Astrocyte of the hippocampus (primary cell): ENCODE measurements at regions not wholly inside any gene's neighbourhood (a gene's known extent, or its start where the extent isn't known, plus 50 kb on each side); places are given as distances from the start of the nearest gene placed in this dataset.
A peak's percentile ranks its signal among the peaks of the same experiment; 100 is the strongest.

Source experiments
- DNase-seq: peaks from one replicate; pipeline ENCODE4 v3.0.0; 2011; ENCODE audit warnings: low read depth, low spot score

GRCh38 chr15:59953392-59953883 is 50.7 kb upstream of the FOXB1 start:
- DNase-seq = no peak

- no peak for DNase-seq
Measured at GRCh38 chr15:59952960-59953359, 51.2 kb upstream of the FOXB1 start.

- no peak for DNase-seq
Measured at GRCh38 chr15:59950603-59951388, 53.3 kb upstream of the FOXB1 start.

GRCh38 chr15:59948924-59949613 is 55.0 kb upstream of the FOXB1 start:
- no peak for DNase-seq

- DNase-seq = no peak
Measured at GRCh38 chr15:59946084-59946483, 58.0 kb upstream of the FOXB1 start.

GRCh38 chr15:59945036-59945435 is 59.1 kb upstream of the FOXB1 start:
- no peak for DNase-seq

GRCh38 chr15:59941612-59942011 is 62.5 kb upstream of the FOXB1 start:
- DNase-seq = peak; percentile 58

GRCh38 chr15:59940928-59941327 is 63.2 kb upstream of the FOXB1 start:
- DNase-seq = no peak

- no peak for DNase-seq
Measured at GRCh38 chr15:59940456-59940855, 63.7 kb upstream of the FOXB1 start.

- DNase-seq = no peak
Measured at GRCh38 chr15:59936741-59937140, 67.4 kb upstream of the FOXB1 start.

GRCh38 chr15:59933607-59934006 is 70.5 kb upstream of the FOXB1 start:
- no peak for DNase-seq

- DNase-seq = no peak
Measured at GRCh38 chr15:59931646-59932261, 72.4 kb upstream of the FOXB1 start.

- DNase-seq = peak; percentile 24
Measured at GRCh38 chr15:59924812-59925522, 79.1 kb upstream of the FOXB1 start.

GRCh38 chr15:59924096-59924495 is 80.0 kb upstream of the FOXB1 start:
- DNase-seq = no peak

GRCh38 chr15:59923508-59923907 is 80.6 kb upstream of the FOXB1 start:
- no peak for DNase-seq

GRCh38 chr15:59918994-59919951 is 84.8 kb upstream of the FOXB1 start:
- peak; percentile 74 for DNase-seq

GRCh38 chr15:59917504-59918157 is 86.5 kb upstream of the FOXB1 start:
- DNase-seq = peak; percentile 73

- DNase-seq = no peak
Measured at GRCh38 chr15:59906046-59906445, 98.1 kb upstream of the FOXB1 start.

- no peak for DNase-seq
Measured at GRCh38 chr15:59905176-59905575, 98.9 kb upstream of the FOXB1 start.

- no peak for DNase-seq
Measured at GRCh38 chr15:59904450-59905135, 99.5 kb upstream of the FOXB1 start.
